ENCODE measurements at regions not wholly inside any gene's neighbourhood (a gene's known extent, or its start where the extent isn't known, plus 50 kb on each side); places are given as distances from the start of the nearest gene placed in this dataset.

DNA sequence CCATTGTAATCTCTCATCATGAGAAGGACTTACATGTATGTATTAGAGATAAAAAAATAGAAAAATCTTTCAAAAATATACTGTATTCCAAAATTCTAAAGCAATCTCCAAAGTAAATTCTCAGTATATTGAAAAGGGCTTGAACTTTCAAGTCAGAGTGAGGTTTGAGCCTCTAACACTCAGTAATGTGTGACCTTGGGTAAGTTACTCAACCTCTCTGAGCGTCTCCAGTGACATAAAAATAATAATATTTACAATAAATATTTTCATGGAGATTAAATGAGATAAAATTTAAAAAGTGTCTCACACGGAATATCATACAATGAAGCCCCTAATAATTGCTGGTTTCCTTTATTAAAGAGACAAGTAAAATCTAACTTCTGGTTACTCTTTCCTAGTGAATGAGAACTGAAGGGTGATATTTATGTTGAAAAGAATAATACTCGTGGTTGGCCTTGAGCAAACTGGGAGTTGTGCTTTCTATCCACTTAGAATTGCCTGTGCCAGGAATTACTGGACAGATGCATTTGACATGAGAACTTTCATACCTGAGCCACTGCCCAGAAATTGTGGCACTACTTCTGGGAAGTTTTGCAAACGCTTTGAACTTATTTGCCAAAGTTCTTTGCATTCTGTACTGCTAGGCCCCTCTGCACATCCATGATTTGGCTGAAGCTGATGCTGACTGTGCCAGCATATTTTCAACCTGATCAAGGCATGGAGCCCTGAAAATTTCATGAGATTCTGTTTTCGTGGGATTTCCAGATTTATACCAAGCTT lies 933.7 kb downstream of the GALC start:
- Histone ChIP-seq H3K27me3 (ENCODE audit: insufficient read depth, low read depth, low read length) (no peaks in the 10 kb centered on the region), H3K79me2 (replicated peaks; ENCODE audit: insufficient read depth, low read length) (no peaks in the 10 kb centered on the region), H3K4me2 (ENCODE audit: low read length) (no peak overlapping the region), H2AFZ (ENCODE audit: low read depth, low read length) (no peak overlapping the region), H3K9ac (ENCODE audit: low read length) (no peak overlapping the region), H3K27ac (ENCODE audit: low read length) (no peak overlapping the region), H3K36me3 (ENCODE audit: insufficient read depth, low read length) (no peaks in the 10 kb centered on the region), H3F3A (ENCODE audit: insufficient read depth, low read length, poor library complexity, severe bottlenecking) (no peaks in the 10 kb centered on the region), H4K20me1 (ENCODE audit: insufficient read depth) (no peaks in the 10 kb centered on the region), H3K9me2 (ENCODE audit: insufficient read depth, low read length) (no peaks in the 10 kb centered on the region), H3K9me3 (ENCODE audit: low read length) (no peaks in the 10 kb centered on the region), H3K4me3 (ENCODE audit: low read length) (no peak overlapping the region)
- no peak for TF ChIP-seq POLR2AphosphoS5 (IDR thresholded peaks at IDR 0.05)
- TF ChIP-seq EP300 (conservative IDR thresholded peaks at IDR 0.05; ENCODE audit: poor library complexity, severe bottlenecking): no peak
- TF ChIP-seq EZH2 (IDR thresholded peaks at IDR 0.05; ENCODE audit: borderline replicate concordance, insufficient read depth, low read length, poor library complexity, severe bottlenecking): no peak
- no peak for TF ChIP-seq TAF1 (IDR thresholded peaks at IDR 0.05; ENCODE audit: low read depth)
- no peak for TF ChIP-seq RAD21 (conservative IDR thresholded peaks at IDR 0.05)
- no peak for TF ChIP-seq SMC3 (conservative IDR thresholded peaks at IDR 0.05; ENCODE audit: poor library complexity)
- TF ChIP-seq, protein P1, sequence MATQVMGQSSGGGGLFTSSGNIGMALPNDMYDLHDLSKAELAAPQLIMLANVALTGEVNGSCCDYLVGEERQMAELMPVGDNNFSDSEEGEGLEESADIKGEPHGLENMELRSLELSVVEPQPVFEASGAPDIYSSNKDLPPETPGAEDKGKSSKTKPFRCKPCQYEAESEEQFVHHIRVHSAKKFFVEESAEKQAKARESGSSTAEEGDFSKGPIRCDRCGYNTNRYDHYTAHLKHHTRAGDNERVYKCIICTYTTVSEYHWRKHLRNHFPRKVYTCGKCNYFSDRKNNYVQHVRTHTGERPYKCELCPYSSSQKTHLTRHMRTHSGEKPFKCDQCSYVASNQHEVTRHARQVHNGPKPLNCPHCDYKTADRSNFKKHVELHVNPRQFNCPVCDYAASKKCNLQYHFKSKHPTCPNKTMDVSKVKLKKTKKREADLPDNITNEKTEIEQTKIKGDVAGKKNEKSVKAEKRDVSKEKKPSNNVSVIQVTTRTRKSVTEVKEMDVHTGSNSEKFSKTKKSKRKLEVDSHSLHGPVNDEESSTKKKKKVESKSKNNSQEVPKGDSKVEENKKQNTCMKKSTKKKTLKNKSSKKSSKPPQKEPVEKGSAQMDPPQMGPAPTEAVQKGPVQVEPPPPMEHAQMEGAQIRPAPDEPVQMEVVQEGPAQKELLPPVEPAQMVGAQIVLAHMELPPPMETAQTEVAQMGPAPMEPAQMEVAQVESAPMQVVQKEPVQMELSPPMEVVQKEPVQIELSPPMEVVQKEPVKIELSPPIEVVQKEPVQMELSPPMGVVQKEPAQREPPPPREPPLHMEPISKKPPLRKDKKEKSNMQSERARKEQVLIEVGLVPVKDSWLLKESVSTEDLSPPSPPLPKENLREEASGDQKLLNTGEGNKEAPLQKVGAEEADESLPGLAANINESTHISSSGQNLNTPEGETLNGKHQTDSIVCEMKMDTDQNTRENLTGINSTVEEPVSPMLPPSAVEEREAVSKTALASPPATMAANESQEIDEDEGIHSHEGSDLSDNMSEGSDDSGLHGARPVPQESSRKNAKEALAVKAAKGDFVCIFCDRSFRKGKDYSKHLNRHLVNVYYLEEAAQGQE (IDR thresholded peaks at IDR 0.05; ENCODE audit: borderline replicate concordance): no peak
- TF ChIP-seq, protein P2, sequence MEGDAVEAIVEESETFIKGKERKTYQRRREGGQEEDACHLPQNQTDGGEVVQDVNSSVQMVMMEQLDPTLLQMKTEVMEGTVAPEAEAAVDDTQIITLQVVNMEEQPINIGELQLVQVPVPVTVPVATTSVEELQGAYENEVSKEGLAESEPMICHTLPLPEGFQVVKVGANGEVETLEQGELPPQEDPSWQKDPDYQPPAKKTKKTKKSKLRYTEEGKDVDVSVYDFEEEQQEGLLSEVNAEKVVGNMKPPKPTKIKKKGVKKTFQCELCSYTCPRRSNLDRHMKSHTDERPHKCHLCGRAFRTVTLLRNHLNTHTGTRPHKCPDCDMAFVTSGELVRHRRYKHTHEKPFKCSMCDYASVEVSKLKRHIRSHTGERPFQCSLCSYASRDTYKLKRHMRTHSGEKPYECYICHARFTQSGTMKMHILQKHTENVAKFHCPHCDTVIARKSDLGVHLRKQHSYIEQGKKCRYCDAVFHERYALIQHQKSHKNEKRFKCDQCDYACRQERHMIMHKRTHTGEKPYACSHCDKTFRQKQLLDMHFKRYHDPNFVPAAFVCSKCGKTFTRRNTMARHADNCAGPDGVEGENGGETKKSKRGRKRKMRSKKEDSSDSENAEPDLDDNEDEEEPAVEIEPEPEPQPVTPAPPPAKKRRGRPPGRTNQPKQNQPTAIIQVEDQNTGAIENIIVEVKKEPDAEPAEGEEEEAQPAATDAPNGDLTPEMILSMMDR (IDR thresholded peaks at IDR 0.05; ENCODE audit: poor library complexity, severe bottlenecking): no peak
- TF ChIP-seq MXI1 (conservative IDR thresholded peaks at IDR 0.05; ENCODE audit: poor library complexity, severe bottlenecking): no peak

DNA sequence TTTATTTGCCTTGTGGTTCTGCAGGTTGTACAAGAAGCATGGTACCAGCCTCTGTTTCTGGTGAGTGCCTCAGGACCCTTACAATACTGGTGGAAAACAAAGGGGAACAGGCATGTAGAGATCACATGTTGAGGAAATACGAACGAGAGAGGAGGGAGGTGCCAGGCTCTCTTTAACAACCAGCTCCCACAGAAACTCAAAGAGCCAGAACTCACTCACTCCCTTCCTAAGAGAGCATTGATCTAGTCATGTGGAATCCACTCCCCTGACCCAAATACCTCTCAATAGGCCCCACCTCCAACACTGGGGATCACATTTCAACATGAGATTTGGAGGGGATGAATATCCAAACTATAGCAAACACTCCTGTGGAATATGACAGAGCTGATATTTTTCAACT lies 938.0 kb downstream of the GALC start:
- no peaks in the 10 kb centered on the region for H3K36me3 ChIP-seq (ENCODE audit: insufficient read depth, low read length)
- H3K4me2 ChIP-seq (ENCODE audit: low read length): no peak overlapping the region
- no peaks in the 10 kb centered on the region for H3K9me2 ChIP-seq (ENCODE audit: insufficient read depth, low read length)
- H3K27ac ChIP-seq (ENCODE audit: low read length): no peak overlapping the region
- H3K4me3 ChIP-seq (ENCODE audit: low read length): no peak overlapping the region
- H4K20me1 ChIP-seq (ENCODE audit: insufficient read depth): no peaks in the 10 kb centered on the region
- no peak overlapping the region for H3K9ac ChIP-seq (ENCODE audit: low read length)
- H3K9me3 ChIP-seq (ENCODE audit: low read length): no peaks in the 10 kb centered on the region
- H2AFZ ChIP-seq (ENCODE audit: low read depth, low read length): no peak overlapping the region
- no peaks in the 10 kb centered on the region for H3F3A ChIP-seq (ENCODE audit: insufficient read depth, low read length, poor library complexity, severe bottlenecking)
- H3K27me3 ChIP-seq (ENCODE audit: insufficient read depth, low read depth, low read length): no peaks in the 10 kb centered on the region
- TF ChIP-seq, protein P2 (IDR thresholded peaks at IDR 0.05; ENCODE audit: poor library complexity, severe bottlenecking): no peak
- TF ChIP-seq TAF1 (IDR thresholded peaks at IDR 0.05; ENCODE audit: low read depth): no peak
- TF ChIP-seq RAD21 (conservative IDR thresholded peaks at IDR 0.05): no peak
- H3K79me2 ChIP-seq (replicated peaks; ENCODE audit: insufficient read depth, low read length): no peaks in the 10 kb centered on the region
